ENCODE measurements at regions not wholly inside any gene's neighbourhood (a gene's known extent, or its start where the extent isn't known, plus 50 kb on each side); places are given as distances from the start of the nearest gene placed in this dataset.
A peak's percentile ranks its signal among the peaks of the same experiment; 100 is the strongest.

DNA sequence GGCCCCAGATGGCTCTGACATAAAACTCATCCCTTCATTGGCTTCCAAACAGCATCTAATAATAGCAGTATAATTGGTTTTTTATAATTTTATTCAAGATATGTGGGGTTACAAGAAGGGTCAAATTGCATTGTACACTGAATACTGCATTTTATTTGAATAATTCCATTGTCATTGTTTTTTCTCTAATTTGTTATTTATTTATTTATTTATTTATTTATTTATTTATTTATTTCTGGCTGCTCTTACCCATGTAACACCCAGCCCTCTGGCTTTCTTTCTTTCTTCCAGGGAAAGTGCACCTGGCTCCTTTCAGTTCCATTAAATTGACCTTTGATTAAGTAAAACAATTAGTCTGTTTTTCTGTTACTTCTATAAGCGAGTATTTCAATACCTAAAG, 210.1 kb downstream of the CDH9 start:
- no peak for DNase-seq

DNA sequence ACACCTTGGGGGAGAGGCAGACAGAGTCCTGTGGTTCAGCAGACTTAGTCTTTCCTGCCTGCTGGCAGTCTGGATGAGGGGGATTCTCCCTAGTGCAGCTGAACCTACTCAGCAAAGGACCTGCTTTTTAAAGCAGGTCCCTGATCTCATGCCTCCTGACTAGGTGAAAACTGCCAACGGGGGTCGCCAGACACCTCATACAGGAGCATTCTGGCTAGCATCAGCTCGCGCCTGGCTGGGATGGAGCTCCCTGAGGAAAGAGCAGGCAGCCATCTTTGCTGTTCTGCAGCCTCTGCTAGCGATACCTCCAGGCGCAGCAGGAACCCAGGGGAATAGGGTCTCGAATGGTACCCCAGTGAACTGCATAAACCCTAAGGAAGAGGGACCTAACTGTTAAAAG, 225.2 kb downstream of the CDH9 start:
- no peak for DNase-seq

DNA sequence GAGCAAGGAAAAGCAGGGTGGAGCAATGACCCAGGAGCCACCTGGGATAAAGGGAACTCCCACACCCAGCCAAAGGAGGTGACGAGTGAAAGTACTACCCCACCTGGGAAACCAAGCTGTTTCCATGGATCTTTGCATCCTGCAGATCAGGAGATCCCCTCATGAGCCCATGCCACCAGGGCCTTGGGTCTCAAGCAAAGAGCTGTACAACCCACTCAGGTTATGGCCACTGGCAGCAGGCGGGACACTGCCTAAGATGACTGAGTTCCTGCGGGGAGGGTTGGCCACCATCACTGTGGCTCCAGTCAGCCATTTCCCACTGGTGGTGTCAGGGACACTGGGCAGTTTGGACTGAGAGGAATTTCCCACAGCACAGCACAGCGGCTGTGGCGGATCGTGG, 225.7 kb downstream of the CDH9 start:
- DNase-seq: no peak

DNA sequence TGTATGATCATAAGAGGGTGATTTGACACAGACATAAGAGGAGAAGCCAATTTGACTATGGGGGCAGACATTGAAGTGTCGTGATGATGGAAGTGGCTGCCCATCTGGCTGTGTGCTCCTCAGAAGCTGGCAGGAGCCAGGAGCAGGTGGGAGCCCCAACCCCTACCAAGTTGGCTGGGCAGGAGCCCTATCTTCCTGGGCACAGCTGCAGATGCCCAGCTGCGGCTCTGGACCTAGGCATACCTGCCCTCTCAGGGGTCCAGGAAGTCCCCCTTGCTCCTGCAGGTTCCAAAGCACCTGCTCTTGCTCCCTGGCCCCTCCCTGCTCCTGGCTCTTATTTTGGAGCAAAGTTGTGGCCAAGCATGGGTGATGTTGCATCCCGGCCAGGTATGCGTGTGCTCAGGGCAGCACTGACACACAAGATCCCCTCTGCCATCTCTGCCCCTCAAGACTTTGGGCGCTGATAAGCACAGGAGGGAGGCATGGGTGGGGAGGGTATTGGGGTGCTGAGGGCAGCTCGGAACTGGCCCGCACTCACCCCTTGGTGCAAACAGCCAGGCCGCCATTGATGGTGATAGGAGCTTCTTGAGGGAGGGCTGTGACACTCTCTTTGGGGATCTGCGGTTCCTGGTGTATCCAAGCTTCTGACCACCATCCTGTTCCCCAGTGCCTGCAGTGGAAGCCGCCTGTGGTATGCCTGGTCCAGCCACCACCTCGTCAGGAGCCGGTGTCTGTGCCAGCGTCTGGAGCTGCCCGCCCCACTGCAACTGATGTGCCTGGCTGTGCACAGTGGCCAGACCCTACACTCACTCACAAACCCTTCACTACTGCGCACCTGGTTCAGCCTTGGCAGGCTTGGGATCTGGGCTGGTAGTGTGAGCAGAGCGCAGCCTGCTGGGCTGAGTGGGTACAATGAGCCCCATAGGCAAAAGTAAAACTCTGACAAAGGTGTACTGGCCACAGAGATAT, 230.9 kb downstream of the CDH9 start:
- no peak for DNase-seq

DNA sequence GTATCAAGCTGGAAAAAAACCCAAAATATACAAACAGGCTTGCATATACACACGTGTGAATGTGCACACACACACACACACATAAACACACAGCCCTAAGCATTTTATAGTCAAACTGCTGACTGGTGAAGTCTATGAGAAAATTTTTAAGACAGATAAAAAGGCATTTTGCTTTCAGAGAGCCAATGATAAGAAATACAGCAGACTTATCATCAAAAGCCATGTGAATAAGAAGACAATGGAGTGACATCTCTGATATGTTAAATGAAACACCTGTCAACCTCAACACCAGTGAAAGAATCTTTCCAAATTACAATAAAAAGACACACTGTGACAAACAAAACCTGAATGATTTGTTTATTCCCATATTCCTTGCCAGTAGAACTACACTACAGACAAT, 233.3 kb downstream of the CDH9 start:
- peak; percentile 42 for DNase-seq

DNA sequence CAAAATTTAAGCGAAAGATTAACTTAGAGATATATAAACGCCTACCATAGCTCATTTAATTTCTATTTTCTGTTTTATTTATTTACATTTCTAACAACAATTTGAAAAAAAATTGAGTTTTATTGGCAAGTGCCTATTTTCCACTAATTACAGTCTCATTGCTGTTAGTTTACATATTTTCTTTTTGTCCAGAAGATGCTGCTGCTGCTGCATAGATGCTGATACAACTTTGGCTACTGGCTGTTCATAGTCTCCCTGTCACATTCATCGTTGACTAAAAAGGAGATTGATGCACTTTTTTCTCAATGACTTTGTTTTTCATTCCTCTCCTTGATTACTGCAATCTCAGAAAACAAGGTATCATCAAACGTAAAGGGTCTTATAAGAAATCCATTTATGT, 235.4 kb downstream of the CDH9 start:
- DNase-seq: no peak

DNA sequence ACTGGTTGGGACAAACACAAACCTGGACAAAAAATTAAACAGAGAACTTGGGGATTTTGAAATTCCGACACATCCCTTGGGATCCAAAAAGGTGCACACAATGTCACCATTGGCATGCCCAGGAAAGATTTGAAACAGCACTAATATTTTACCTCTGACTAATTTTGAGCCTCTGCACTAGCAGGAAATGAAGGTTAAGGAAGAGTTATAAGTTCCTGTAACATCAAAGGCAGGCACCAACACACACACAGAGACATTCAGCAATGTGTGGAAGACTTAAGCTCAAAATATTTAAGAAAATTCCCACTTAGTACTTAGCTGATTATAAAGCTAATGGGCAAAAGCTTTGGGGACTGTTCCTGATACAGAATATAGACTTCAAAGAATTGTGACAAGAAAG, 247.0 kb downstream of the CDH9 start:
- no peak for DNase-seq

DNA sequence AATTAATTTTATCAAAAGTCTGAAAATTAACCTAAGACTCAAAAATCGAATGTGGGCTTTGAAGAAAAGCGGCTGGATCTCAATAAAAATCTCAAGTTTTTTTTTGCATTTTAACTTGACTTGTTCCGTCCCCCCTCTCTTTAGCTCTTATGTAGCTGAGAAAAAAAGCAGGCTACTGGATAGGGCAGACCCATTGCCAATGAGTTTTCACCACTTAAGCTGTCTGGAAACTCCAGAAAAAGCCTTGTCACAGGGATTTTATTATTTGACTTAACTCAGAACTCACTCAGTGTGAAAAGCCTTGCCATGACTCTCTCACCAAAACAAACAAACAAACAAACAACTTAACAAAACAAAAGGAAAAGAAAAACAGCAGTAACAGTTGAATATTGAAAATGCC, 247.4 kb downstream of the CDH9 start:
- no peak for DNase-seq

DNA sequence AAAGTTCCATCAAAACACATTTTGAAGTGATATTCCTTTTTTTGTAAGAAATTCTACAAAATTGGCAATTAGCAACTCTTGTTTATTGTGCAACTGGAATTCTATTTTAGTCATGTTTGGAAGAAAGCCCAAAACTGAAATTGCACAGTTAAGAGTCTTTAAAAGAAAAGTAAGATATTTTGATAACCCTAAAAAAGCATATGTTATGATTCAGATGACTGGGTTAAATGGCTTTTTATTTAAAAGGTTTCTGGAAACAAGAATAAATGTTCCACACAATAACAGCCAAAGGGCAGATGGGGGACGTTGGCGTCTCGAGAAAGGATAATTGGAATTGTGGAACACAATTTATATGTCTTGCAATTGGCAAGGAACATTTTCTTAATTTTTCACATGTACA, 275.2 kb downstream of the CDH9 start:
- no peak for DNase-seq

DNA sequence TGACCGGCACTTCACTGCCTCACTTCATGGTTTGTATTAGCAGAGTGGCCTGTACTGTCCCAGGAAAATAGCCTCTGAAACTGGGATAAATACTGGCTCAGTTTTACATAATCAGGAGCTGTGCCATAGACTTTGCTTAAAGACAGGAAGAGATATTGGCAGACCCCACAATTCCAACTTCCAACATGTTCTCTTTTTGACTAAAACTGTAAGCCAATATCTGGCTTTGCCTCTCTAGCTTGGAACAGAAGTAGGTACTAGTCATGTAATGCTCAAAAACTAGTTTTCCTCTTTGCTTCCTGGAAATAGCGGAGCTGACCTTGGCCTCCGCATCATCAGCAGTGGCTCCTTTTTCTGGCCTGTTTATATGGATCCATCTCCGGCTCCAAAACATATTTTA, 276.9 kb downstream of the CDH9 start:
- no peak for DNase-seq

DNA sequence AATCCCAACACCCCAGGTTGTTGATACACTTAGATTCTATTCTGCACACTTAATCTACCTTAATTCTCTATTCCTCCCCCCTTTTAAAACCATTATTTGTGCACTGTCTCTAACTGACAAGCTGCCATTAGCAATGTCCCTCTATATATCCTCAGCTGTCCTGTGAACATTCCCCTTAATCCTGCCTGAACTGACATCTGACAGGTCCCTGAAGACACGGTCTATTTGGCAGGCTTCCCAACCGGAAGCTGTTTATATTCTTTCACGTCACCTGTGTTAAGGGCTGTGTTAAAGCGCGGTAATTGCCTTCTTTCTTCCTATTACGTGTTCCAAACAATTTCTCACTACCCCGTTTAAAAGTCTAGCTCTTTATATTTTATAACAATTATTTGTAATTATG, 277.3 kb downstream of the CDH9 start:
- DNase-seq: peak; percentile 100

DNA sequence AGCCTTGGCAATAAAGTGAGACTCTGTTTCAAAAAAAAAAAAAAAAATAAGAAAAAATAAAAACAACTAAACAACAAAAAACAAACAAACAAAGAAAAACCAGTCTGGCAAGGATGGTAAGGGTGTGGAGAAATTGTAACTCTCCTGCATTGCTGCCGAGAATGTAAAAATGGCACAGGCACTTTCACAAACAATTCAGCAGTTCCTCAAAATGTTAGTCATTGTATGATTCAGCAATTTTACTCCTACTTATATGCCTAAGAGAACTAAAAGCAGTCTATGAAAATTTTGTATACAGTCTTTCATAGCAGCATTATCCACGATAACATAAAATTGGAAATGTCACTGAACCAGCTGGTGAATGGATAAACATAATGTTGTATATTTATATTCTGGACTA, 280.4 kb downstream of the CDH9 start:
- DNase-seq: no peak

DNA sequence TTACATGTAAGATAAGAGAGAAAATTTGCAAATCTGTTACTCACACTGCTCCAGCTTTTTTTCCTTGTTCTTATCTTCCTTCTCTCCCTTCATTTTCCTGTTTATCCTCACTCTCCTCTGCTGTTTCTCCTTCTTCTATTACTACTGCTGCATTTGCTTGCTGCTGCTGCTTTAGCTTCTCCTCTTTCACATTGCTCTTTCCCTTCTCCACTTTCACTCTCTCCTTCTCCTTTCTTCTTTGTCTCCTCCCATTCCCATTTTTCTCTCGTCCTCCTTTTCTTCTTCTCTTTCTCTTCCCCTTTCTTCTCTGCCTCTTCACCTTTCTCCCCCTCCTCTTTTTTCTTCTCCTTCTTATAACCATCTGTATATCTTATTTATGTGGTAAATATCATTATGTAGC, 288.6 kb downstream of the CDH9 start:
- no peak for DNase-seq

DNA sequence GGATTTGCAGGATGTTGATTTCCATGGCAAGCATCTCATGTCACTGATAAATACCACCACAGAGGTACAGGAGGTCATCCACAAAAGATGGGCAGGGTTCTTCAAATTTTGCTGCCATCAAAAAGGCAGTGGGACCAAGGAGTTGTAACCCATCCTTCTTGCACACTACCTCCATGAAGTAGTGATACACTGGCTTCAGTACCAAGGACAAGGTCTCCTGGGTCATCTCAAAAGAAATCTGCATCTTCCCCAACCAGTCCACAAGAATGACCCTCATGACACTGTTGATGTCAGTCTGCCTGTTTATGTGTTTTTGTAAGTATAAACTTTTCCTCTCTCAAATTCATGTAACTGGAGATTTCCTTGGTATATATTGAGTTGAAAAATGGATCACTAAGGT, 298.2 kb downstream of the CDH9 start:
- DNase-seq: no peak

DNA sequence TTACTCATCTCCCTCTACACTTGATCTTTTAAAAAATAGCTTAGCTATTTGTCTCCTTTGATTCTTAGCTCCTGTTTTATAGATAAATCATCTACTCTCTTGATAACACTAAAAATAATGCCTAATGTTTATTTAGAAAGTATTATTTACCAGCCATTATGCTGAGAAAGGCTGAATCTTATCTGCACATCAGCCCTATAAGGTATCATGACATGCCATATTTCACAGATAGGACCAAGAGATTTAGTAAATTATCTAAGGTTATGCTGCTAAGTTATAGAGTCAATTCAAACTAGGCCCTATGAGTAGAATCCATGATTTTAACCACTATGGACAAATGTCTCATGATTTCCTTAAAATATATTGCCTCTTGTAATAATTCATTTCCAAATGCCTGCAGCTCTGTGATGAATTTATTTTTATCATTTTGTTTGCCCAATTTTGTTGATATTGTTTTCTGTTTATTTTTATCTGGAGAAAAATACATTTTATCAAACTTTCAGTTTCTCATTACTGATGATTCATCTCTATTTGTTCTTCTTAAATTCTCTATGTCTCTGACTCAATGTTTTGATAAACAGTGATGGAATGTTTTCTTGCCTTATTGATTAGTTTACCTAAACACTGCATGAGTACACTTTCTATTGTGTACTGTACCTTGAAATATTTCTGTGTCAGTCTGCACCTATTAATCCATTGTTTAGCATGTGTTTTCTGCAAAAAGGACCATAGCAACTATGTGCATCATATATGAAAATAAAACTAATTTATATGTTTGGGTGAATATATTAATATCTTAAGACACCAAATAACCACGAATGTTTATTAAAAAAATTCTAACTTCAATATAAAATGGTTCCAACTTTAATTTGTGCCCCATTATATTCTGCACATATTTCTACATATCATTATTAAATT, 300.8 kb downstream of the CDH9 start:
- no peak for DNase-seq

DNA sequence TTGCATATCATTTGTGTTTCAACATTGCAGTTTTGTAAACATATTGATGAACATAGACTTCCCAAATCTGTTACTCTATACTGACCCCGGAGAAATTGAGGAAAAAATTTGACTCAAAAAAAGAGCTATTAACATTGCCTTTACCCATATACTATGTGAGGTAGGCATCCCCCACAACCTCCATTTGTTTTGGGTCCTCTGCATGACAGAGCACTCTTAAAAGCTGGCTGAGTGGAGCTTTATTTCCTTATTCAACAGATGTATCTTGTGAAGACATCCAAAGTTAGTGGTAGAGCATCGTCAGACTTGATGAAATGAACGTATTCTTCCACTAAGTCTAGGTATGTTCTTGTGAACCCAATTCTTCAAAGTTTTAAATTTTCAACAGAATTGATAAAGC, 310.5 kb downstream of the CDH9 start:
- no peak for DNase-seq

DNA sequence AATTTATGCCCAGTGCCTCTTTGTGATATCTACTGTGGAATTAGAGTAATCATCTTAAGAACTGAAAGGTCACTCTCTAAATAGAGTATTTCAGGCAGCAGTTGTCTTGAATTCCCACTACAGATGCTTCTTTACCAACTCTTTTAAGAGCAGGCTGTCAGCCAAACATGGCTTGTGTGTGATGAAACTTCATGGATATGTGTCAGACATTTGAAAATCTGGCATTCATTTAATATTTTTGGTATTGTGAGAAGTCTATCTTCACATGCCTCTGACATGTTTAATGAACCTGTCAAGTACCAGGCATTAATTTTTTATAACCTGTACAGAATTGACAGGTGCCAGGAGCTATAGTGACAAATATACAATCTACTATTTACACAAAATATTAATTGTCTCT, 318.6 kb downstream of the CDH9 start:
- DNase-seq: no peak

DNA sequence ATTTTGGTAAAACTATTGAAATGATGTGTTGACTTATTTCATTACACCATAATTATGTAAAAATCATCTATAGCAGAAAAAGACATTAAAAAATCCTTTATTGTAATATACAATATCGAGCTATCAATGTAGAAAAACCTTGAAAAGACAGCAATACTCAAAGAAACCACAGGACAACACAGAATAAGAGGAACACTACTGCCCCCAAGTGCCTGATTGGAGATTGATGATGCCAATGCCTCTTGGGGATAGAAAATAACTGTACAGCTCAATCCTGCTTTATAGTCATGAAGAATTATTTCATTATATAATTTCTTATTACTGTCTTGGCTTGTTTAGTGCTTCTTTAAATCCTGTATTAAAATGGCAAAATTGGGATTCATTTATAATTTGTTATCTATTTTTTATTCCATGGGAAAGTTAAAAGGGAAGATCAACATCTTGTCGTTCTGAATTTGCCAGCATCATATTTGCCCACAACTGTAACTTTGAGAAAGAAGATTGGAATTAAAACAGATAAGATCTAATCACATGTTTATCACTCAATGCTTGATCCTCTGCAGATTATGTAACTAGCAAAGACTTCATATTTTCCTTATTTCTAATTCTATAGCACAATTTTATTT, 337.5 kb downstream of the CDH9 start:
- peak; percentile 98 for DNase-seq

DNA sequence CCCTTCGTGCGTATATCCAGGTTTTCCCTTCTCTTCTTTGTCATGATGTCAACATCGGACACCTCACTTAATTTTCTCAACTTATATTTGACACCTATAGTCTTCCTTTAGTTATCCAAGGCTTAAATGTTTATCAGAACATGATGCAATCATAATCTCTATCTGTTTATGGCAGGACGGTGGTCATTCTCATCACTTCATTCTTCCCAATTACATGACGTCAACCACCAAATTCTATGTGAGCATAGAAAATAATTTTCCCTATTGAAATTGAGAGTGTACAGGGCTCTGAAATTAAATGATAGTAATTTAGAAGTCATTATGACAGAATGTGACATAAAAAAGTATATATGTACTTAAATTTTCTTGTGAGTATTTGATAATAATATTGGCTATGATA, 345.4 kb downstream of the CDH9 start:
- no peak for DNase-seq

DNA sequence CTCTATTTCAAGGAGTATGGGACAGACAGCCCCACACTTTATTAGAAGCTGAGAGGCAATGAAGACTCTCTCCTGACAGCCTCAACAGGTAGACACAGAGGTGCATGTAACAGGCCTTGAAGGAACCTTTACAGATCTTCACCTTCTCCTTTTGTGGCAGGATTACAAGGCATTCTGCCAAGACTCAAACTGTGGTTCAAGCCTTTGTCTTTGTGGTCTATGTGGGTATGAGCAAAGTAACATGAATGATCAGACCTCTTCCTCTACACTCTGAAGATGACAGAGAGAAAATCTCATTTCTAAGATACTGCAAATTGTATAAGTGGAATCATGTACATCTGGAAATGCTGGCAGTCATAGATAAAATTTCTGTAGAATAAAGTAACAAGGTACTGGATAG, 346.9 kb downstream of the CDH9 start:
- DNase-seq: no peak

DNA sequence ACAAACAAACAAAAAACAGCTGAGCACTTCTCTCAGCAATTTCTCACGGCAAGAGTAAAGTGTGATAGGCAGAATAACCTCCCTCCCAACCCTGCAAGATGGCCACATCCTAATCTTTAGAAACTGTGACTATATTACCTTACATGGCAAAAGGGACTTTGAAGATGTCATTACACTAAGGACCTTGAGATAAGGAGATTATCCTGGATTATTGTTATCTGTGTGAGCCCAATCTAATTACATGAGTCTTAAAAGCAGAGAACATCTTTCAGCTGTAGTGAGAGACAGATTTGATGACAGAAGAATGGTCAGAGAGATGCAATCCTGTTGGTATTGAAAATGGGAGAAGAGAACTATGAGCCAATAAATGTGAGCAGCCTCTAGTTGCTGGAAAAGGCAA, 347.9 kb downstream of the CDH9 start:
- no peak for DNase-seq

DNA sequence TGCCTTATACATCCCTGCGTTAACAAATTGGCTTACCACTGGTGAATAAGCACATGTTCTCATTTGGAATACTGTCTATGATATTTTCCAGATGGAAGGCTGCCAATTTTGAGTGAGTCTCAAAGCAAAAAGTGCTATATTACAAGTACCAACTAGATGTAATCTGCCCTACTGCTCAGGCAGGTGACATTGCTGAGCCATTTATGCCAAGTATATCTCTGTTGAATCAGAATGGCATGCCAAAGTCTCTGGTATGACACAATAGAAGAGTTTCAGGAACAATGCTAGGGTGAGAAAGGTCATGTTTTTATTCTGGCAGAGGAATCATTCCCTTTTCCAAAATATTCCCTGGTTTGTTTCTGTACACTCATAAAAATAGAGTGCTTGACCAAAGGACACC, 356.5 kb downstream of the CDH9 start:
- no peak for DNase-seq

DNA sequence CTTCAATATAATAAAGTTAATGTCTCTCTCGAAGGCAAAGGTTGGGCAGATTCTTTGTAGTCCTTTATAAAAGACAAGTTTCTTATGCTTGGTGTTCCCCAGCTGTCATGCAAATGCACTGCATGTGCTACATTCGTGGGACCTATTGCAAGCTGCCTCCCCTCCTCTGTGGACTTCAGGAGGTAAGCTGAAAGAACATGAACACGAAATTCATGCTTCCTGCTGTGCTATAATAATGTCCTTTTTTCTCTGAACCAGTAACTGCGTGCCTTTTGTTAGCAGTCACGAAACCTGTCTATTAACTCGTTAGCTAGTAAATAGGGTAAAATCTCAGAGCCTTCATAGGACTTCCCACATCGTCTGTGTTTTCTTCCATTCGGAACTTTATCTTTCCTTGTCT, 363.5 kb downstream of the CDH9 start:
- DNase-seq: peak; percentile 99

DNA sequence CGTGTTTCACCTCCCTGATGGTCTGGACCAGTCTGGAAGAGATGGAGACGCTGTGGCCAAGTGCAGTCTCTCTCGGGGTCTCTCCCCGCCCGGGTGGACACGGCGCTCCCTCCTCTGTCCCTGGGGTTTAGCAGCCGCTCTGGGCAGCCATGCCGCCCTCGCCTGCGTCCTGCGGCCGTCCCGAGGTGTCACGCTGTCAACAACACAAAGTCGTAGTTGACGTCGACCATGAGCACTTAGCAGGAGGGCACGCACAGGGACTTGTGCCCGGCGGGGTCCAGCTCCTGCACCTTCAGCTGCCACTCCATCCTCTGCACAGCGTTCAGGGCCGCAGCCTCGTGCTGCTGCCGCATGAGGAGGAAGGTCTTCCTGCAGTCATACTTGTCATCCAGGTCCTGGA, 368.9 kb downstream of the CDH9 start:
- DNase-seq: no peak
